Esophagus squamous epithelium (tissue), 5 donors: ENCODE measurements at regions not wholly inside any gene's neighbourhood (a gene's known extent, or its start where the extent isn't known, plus 50 kb on each side); places are given as distances from the start of the nearest gene placed in this dataset.

Experiments used
- DNase-seq: peaks from one replicate; lab custom pipeline; 2025; lab: John Stamatoyannopoulos, UW
- H3K27ac ChIP-seq, 4 donors: fragments of 200-600 bp; sonication (generic); one replicate each; pipeline ENCODE4 v1.5.1; 2016 to 2019; ENCODE audit warnings: mild to moderate bottlenecking in 1 of 4
- H3K27me3 ChIP-seq, 4 donors: fragments of 200-600 bp; sonication (generic); 1 replicate in 3 of 4; 2 replicates in 1 of 4; pipeline versions ENCODE4 v1.5.1 to v1.6.0; 2017 to 2021; ENCODE audit warnings: antibody characterized with exemption in 1 of 4
- H3K36me3 ChIP-seq, 3 donors: fragments of 200-600 bp; sonication (generic); one replicate each; pipeline ENCODE4 v1.5.1; 2016 to 2019
- H3K4me1 ChIP-seq, 3 donors: fragments of 200-600 bp; sonication (generic); one replicate each; pipeline ENCODE4 v1.5.1; 2017 to 2019
- H3K4me3 ChIP-seq, 4 donors: fragments of 200-600 bp; sonication (generic); 1 replicate in 3 of 4; 2 replicates in 1 of 4; pipeline ENCODE4 v1.5.1; 2016 to 2019; ENCODE audit warnings: mild to moderate bottlenecking in 2 of 4, moderate library complexity in 1 of 4
- H3K9me3 ChIP-seq, 3 donors: fragments of 200-600 bp; sonication (generic); one replicate each; pipeline ENCODE4 v1.5.1; 2016 to 2019
- POLR2A ChIP-seq, 4 donors: fragments of 450-650 bp; IDR thresholded peaks; one replicate each; pipeline ENCODE4 v1.6.1; 2017; ENCODE audit warnings: antibody characterized with exemption in 4 of 4, mild to moderate bottlenecking in 4 of 4, moderate library complexity in 3 of 4
- intact Hi-C: fragments of 100-400 bp; cut with DNase I; formaldehyde crosslinking; loops from one replicate; pipeline ENCODE4 v1.15.0; 2022
- small RNA-seq, 4 donors: library from RNA; depleted of rRNA; stranded (forward); fragments of <200 nt; gene quantifications; one replicate each; pipeline ENCODE3, GENCODE V24; 2016
- TF ChIP-seq, protein P1 (sequence below), 6 experiments: fragments of 450-650 bp in 4 of 6; fragments of 200-600 bp in 2 of 6; sonication (generic) in 2 of 6; IDR thresholded peaks; one replicate each; pipeline ENCODE4 v1.5.1; 2016 to 2019; ENCODE audit warnings: antibody characterized with exemption in 6 of 6, mild to moderate bottlenecking in 4 of 6, moderate library complexity in 4 of 6
- donor health status: DM: yes; HTN: yes; CAD: no.

GRCh38 chr1:107003972-107004371 is 52.5 kb upstream of the PRMT6 start:
- DNase-seq, result no peak
- intact Hi-C loops, result no loop called here
- Histone ChIP-seq H3K27me3 (no peaks in the 10 kb centered on the region), H3K36me3 (no peaks in the 10 kb centered on the region), H3K4me1 (peaks cover 0 to under 1% (median 0%) of the 10 kb centered on the region in 3 donors), H3K9me3 (no peaks in the 10 kb centered on the region), H3K4me3 (no peak overlapping the region), H3K27ac (no peak overlapping the region)
- TF ChIP-seq, protein P1, sequence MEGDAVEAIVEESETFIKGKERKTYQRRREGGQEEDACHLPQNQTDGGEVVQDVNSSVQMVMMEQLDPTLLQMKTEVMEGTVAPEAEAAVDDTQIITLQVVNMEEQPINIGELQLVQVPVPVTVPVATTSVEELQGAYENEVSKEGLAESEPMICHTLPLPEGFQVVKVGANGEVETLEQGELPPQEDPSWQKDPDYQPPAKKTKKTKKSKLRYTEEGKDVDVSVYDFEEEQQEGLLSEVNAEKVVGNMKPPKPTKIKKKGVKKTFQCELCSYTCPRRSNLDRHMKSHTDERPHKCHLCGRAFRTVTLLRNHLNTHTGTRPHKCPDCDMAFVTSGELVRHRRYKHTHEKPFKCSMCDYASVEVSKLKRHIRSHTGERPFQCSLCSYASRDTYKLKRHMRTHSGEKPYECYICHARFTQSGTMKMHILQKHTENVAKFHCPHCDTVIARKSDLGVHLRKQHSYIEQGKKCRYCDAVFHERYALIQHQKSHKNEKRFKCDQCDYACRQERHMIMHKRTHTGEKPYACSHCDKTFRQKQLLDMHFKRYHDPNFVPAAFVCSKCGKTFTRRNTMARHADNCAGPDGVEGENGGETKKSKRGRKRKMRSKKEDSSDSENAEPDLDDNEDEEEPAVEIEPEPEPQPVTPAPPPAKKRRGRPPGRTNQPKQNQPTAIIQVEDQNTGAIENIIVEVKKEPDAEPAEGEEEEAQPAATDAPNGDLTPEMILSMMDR (IDR thresholded peaks at IDR 0.05), result no peak
- TF ChIP-seq POLR2A (IDR thresholded peaks at IDR 0.05), result no peak

DNA sequence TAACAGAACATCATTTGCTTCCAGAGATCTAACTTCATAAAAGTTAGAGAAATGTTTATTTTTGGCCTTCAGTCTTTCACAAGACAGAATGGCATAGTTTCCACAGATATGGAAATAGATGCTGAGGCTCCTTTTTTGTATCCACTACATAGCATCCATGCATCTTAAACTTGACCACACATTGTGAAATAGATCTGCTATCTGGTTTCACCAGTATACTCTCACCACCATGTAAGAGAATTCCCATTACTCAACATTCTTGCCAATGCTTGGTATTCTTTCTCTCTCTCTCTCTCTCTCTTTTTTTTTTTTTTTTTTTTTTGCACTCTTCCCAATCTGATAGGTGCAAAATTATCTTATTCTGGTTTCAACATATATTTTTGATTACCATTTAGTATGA is 52.1 kb upstream of the PRMT6 start:
- DNase-seq, result no peak
- no peak overlapping the region for H3K27ac ChIP-seq

More for the DNA sequence above, 52.1 kb upstream of the PRMT6 start:
- no peaks in the 10 kb centered on the region for H3K9me3 ChIP-seq
- no peaks in the 10 kb centered on the region for H3K27me3 ChIP-seq
- no peaks in the 10 kb centered on the region for H3K36me3 ChIP-seq
- no peaks in the 10 kb centered on the region for H3K4me1 ChIP-seq
- H3K4me3 ChIP-seq, result no peak overlapping the region
- intact Hi-C loops, result no loop called here
- no peak for TF ChIP-seq POLR2A (IDR thresholded peaks at IDR 0.05)
- TF ChIP-seq, protein P1 (IDR thresholded peaks at IDR 0.05), result no peak

Small RNA genes in the stretch of these regions (small RNA-seq; reads per million reads assigned to genes)
- gene AL596327.1 (0 reads per million in 4 donors), gene SEPT2P1 (0 to 0.45 (median 0) reads per million in 4 donors)
